HG02852 (cell line): ENCODE measurements at regions not wholly inside any gene's neighbourhood (a gene's known extent, or its start where the extent isn't known, plus 50 kb on each side); places are given as distances from the start of the nearest gene placed in this dataset.
"Not testable (repeated sequence)": the region's sequence is repeated elsewhere in the genome, so short reads cannot be mapped to it uniquely, and the experiment has no call there.

Experiments
- ATAC-seq: cut with Tn5 transposase; IDR thresholded peaks from one replicate; pipeline ENCODE4 v1.9.1; 2021; ENCODE audit warnings: mild to moderate bottlenecking, moderate library complexity; ENCODE audit not compliant: unreplicated experiment

- ATAC-seq, result not testable (repeated sequence)
Measured at GRCh38 chr7:86375602-86376001, 268.1 kb upstream of the GRM3 start.

GRCh38 chr7:86372262-86372661 lies 271.4 kb upstream of the GRM3 start:
- ATAC-seq, result no peak

DNA sequence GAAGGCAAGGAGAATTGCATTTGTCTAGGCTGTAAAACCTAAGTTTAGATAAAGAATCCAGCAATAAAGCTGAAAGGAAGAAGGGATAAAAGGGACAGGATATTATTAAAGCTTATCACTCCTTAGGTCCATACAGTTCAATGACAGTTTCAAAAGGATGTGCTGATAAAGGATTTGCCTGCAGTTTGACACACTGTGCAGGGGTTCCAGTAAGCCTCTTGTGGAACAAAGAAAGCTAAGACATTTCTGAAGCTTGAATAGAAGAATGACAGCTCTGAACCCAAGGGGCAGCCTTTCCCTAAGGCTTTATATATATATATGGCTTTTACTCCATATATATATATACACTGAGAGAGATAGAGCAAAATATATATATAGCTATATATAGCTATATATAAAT lies 276.8 kb upstream of the GRM3 start:
- no peak for ATAC-seq

GRCh38 chr7:86340407-86340806 lies 303.3 kb upstream of the GRM3 start:
- not testable (repeated sequence) for ATAC-seq

GRCh38 chr7:86339051-86339450 lies 304.7 kb upstream of the GRM3 start:
- ATAC-seq, result no peak

- ATAC-seq, result no peak
Measured at GRCh38 chr7:86328801-86329433, 314.8 kb upstream of the GRM3 start.

DNA sequence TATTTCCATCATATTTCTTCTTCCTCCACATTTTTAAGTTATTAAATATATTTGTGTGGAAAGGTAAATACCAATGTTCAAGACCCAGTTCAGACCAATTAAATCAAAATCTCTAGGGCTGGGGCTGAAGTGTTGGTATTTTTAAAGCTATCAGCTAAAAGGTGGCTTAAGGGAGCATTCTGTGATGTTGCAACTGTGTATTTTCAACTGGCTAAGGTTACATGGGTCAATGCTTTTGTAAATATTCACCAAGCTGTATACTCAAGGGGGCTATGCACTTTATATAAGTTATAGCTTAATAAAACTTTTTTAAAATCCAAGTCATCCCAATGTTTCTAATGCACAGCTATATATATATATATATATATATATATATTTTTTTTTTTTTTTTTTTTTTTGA lies 316.9 kb upstream of the GRM3 start:
- ATAC-seq, result no peak

DNA sequence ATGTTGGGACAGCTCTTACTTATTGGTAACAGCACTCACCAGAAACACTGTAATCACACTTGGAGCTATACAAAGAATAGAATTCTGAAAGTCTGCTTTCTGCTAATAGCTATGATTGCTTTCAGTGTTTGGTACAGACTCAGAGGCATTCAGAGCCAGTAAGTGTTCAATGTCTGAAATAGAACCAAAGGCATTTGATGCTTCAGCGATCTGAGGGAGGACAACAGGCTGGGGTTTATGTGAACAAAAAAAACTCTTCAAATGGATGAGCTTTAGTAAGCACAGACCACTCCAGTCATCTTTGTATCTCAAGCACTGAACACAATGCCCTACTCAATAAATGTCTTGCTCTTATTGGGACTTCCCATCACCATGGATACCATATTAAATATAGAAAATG lies 322.8 kb upstream of the GRM3 start:
- no peak for ATAC-seq

DNA sequence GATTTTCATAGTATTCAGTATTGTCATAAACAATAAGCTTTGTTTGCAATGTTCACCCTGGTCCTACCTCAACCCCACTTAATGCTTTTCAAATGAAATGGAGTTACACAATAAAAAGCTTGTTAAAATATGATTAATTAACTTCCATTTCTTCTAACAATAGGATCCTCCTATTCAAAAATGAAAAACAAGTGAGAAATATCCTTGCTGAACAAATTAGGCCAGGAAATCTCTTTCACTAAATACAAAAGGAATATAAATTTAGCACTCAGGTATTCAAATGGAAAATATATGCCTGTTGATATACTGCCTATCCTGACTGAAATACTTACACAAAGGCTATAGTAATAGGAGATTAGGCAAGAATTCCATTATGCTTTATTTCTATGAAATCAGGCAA lies 323.4 kb upstream of the GRM3 start:
- no peak for ATAC-seq

DNA sequence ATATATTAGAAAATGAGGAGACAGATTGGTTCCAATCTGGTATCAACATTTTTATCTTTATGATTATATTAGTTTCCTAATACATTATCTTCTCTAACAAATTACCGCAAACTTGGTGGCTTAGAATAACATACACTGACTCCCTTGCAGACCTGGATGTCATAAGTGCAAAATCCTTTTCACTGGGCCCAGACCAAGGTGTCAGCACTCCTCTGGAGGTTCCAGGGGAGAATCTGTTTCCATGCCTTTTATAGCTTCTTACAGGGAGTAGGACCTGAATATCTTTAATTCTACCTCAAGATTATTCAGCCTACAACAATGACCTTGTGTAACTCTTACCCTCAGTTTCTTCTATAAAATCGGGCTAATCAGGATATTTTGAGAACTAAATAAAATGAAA lies 329.9 kb upstream of the GRM3 start:
- ATAC-seq, result no peak

DNA sequence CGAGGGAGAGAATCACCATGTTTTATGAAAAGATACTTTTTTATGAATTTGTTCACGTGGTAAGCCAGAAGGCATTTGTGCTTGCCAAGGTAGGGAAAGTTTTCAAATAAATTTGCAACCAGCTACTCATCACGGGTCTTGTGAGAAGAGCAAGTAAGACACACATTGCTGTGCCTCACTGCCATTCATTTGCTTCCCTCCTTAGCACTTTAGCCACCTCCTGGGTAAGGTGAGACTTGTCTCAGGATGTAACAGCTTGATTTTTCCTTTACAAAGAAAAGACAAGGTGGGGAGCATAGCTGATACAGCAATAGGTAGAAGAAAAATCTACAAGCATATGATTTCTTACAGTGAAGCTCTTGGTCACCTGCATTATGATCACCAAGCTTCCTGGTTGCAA lies 342.4 kb upstream of the GRM3 start:
- ATAC-seq, result no peak

DNA sequence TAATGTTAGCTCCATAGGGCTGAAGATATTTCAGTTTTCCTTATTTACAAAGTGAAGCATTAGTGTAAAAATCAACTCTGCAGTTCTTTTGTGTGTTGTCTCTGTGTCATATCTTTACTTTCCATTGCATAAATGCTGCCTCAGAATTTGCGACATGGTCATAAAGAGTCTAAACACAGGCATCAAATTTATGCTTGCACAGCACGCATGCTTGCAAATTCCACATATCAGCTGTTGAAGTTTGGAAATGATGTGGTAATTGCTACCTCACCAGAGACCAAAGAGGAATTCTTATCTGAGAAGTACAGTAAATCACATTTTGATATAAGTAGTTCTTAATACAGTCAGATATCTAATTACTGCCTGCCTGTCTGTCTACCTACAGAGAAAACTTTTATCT lies 348.2 kb upstream of the GRM3 start:
- no peak for ATAC-seq

- ATAC-seq, result no peak
Measured at GRCh38 chr7:86282014-86282682, 361.6 kb upstream of the GRM3 start.

DNA sequence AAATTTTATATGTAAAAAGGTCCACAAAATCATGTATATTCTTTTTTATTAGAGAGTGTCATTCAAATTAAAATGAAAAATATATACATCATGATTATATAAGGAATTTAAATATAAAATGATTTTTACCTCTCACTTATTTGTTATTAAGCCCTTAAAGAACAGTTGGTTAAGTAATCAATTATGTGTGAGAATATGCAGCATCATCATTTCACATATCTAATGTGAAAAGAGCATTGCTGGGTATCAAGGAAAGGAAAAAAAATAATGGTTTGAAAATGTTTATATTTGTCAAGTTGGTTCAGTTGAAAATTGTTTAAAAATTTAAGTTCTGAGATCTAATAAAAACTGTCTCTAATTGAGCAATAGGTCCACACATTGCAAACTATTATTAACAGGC lies 363.6 kb upstream of the GRM3 start:
- no peak for ATAC-seq

GRCh38 chr7:86262781-86263180 lies 380.9 kb upstream of the GRM3 start:
- no peak for ATAC-seq

DNA sequence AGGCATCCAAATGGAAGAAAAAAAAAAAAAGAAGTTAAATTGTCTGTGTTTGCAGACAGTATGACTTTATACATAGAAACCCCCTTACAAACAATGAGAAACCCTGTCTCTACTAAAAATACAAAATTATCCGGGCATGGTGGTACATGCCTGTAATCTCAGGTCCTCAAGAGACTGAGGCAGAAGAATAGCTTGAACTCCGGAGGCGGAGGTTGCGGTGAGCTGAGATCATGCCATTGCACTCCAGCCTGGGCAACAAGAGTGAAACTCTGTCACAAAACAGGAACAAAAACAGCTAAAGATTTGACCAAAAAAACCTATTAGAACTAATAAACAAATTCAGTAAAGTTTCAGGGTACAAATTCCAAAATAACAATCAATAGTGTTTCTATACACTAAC lies 385.8 kb upstream of the GRM3 start:
- ATAC-seq, result no peak

- ATAC-seq, result no peak
Measured at GRCh38 chr7:86252406-86252805, 391.3 kb upstream of the GRM3 start.

DNA sequence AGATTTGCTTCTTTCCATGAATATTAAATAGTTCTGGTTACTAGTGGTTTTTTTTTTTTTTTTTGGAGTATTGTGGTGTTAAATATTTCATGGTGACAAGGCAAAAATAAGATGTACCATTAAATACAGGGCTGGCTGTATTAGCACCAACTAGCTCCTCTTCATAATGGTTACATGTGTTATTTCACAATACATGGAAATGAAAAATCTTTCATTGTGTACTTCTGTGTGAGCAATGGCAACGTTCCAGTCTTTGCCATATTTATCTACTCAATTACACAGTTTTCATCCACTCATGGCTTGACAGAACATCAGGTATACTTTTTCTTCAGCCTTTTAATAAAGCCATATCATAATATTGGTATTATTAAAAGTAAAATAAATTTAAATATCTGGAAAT lies 394.7 kb upstream of the GRM3 start:
- no peak for ATAC-seq

DNA sequence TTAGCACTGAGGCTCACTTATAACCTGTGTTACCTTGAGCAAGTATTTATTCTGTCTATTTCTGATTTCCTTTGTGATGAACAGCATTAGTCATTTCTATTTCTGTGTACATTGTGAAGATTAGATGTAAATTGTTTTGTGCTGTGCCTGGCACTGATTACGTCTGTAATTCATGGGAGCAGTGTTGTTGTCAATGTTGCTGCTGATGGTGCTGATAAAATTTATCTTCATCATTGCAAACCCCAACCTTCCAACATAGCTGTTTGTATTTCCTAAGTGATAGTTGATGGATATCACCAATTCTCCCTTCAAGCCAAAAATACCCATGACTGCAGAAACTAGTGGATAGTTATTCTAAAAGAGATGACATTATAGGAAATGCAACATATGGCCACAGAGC lies 400.5 kb upstream of the GRM3 start:
- ATAC-seq, result no peak

DNA sequence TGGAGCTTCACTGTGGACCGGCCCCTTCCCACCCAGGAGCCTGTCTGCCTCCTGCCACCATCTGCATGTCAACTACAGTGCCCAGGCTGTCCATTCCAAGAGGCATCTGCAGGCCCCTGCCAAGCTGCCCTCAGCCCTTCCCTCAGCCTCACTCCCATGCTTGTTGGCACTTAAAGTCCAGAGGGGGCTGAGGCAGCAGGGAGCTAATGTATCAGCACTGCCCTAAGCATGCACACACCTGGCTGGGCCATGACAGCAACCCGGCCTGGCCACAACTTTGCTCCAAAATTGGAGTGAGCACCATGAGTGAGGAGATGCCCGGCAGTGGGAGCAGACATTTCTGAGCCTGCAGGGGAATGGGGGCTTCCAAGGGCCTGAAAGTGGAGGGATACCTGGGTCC lies 417.5 kb upstream of the GRM3 start:
- no peak for ATAC-seq

GRCh38 chr7:86222806-86223205 lies 420.9 kb upstream of the GRM3 start:
- ATAC-seq, result no peak

DNA sequence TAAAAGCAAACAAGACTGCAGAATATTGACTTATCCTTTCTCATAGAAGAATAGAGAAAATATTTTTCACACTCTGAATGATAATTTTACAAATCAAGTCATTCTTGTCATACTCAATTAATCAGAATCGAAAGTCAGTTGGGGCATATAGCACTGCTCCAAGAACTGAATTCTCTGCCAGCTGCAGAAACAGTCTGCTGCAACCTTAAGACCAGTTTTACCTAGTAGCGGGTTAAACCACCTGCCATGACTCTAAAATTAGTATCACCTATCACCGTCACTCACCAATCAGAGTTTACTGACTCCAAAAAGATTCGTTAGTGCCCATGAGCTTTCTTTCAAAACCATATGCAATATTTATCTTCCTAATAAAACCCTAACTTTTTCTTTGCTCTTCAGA lies 429.0 kb upstream of the GRM3 start:
- no peak for ATAC-seq

- no peak for ATAC-seq
Measured at GRCh38 chr7:86212976-86213375, 430.7 kb upstream of the GRM3 start.
